Naive B cell (primary cell): ENCODE measurements at regions not wholly inside any gene's neighbourhood (a gene's known extent, or its start where the extent isn't known, plus 50 kb on each side); places are given as distances from the start of the nearest gene placed in this dataset.
A peak's percentile ranks its signal among the peaks of the same experiment; 100 is the strongest.
"Not testable (repeated sequence)": the region's sequence is repeated elsewhere in the genome, so short reads cannot be mapped to it uniquely, and the experiment has no call there.

Experiments
- ATAC-seq, 2 donors: fragments of 150-1000 bp; cut with Tn5 transposase; 2 replicates each; pipeline ENCODE4 v1.10.0; 2021; ENCODE audit warnings: low read depth in 2 of 2, mild to moderate bottlenecking in 2 of 2, moderate library complexity in 2 of 2
- DNase-seq: peaks from one replicate; pipeline ENCODE4 v3.0.0; 2022
- H3K27ac Mint-ChIP-seq, 6 donors: one replicate each; pipeline ENCODE4 v1.8.0; 2020 to 2022; ENCODE audit warnings: mild to moderate bottlenecking in 6 of 6, mixed read lengths in 6 of 6, moderate library complexity in 5 of 6, inconsistent platforms in 2 of 6
- H3K27me3 Mint-ChIP-seq, 3 donors: one replicate each; pipeline ENCODE4 v1.8.0; 2021 to 2022; ENCODE audit warnings: mixed read lengths in 3 of 3, mild to moderate bottlenecking in 1 of 3
- H3K36me3 Mint-ChIP-seq, 2 donors: one replicate each; pipeline ENCODE4 v1.8.0; 2020 to 2022; ENCODE audit warnings: mixed read lengths in 2 of 2, inconsistent platforms in 1 of 2, mild to moderate bottlenecking in 1 of 2
- H3K4me1 Mint-ChIP-seq, 3 donors: one replicate each; pipeline ENCODE4 v1.8.0; 2020 to 2022; ENCODE audit warnings: mixed read lengths in 3 of 3, inconsistent platforms in 1 of 3, mild to moderate bottlenecking in 1 of 3, moderate library complexity in 1 of 3
- H3K4me3 Mint-ChIP-seq, 8 donors: one replicate each; pipeline ENCODE4 v1.8.0; 2020 to 2022; ENCODE audit warnings: mild to moderate bottlenecking in 8 of 8, mixed read lengths in 8 of 8, moderate library complexity in 8 of 8, inconsistent platforms in 2 of 8
- H3K9me3 Mint-ChIP-seq, 7 donors: one replicate each; pipeline ENCODE4 v1.8.0; 2020 to 2022; ENCODE audit warnings: mixed read lengths in 7 of 7, mild to moderate bottlenecking in 5 of 7, inconsistent platforms in 2 of 7, moderate library complexity in 1 of 7

GRCh38 chr2:211219548-211219947, 663.1 kb downstream of the CPS1 start:
- H3K4me1 Mint-ChIP-seq, H3K36me3 Mint-ChIP-seq, H3K27ac Mint-ChIP-seq, H3K4me3 Mint-ChIP-seq, DNase-seq, H3K27me3 Mint-ChIP-seq, ATAC-seq: not testable (repeated sequence)
- peaks cover 0 to 14% (median 5%) of the 10 kb centered on the region in 7 donors for H3K9me3 Mint-ChIP-seq

DNA sequence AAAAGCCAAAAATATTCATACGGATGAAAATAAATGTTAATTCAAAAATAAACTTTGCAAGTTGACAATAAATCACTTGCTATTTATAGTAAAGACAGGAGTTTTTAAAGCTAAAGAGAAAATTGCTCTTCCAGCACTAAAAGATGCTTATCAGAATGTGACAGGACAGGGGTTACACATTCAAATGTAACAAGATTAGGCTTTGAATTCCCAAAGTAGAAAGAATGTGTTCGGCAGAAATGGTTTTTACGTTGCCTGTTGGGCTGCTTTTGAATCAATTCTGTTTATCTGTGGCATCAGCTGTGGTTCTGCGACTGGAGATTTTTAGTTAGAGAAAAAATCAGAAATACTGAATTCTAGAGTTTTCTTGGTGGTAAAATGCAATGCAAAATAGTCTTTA, 669.4 kb downstream of the CPS1 start:
- ATAC-seq (no peak), DNase-seq (no peak)
- Mint-ChIP-seq H3K27ac (no peak overlapping the region), H3K4me3 (no peak overlapping the region), H3K27me3 (no peaks in the 10 kb centered on the region), H3K9me3 (peaks cover 0 to 8% (median 0%) of the 10 kb centered on the region in 7 donors), H3K36me3 (no peaks in the 10 kb centered on the region), H3K4me1 (no peaks in the 10 kb centered on the region)

DNA sequence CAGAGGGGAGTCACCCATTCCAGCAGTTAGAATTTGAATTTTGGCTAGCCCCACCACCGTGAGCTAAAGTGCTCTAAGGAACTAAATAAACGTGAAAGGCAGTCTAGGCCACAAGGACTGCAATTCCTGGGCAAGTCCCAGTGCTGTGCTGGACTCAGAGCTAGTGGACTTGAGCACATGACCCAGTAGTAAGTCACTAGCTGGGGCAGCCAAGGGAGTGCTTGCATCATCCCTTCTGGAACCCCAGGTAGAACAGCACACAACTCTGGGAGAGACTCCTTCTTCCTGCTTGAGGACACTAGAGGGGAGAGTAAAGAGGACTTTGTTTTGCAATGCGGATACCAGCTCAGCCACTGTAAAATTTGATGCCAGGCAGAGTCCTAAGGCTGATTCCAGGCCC, 672.2 kb downstream of the CPS1 start:
- no peak overlapping the region for H3K4me3 Mint-ChIP-seq
- H3K27me3 Mint-ChIP-seq, result no peaks in the 10 kb centered on the region
- H3K27ac Mint-ChIP-seq, result no peak overlapping the region
- no peaks in the 10 kb centered on the region for H3K4me1 Mint-ChIP-seq
- H3K9me3 Mint-ChIP-seq, result peaks cover 0 to 8% (median 2%) of the 10 kb centered on the region in 7 donors
- H3K36me3 Mint-ChIP-seq, result no peaks in the 10 kb centered on the region
- no peak for DNase-seq
- ATAC-seq, result no peak

DNA sequence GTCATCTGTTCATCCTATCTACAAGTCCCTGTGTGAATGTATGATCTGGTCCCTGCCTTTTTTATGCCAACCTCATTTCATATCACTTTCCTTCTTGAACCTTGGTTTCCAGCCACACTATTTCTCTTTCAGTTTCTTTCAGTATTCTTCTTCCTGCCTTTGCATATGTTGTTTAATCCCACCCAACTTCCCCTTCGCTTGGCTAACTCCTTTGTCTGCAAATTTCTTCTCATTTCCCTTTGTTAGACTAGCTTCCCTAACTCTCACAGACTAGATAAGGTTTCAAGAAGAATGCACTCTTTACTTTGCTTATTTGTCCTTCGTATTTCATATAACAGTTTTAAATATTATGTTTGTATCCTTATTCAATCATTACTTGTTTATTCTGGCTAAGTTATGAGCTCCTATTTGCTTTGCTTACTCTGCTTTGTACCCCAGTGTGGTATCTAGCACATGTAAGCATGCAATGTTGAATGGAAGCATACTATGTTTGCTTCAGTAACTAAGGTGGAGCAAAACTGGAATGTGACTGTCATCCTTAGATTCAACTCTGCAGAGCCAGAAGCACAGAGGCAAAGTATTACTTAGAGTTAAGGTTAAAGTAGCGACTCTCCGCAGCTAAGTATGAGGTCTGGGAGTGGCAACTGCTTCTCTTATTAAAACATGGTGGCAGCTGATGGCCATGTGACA, 681.3 kb downstream of the CPS1 start:
- DNase-seq (no peak), ATAC-seq (no peak)
- Mint-ChIP-seq H3K9me3 (peaks cover 0 to 5% (median 0%) of the 10 kb centered on the region in 7 donors), H3K27me3 (no peaks in the 10 kb centered on the region), H3K36me3 (no peaks in the 10 kb centered on the region), H3K4me1 (no peaks in the 10 kb centered on the region), H3K4me3 (no peak overlapping the region), H3K27ac (peak overlapping the region in 1 of 6 donors; percentile 14)

DNA sequence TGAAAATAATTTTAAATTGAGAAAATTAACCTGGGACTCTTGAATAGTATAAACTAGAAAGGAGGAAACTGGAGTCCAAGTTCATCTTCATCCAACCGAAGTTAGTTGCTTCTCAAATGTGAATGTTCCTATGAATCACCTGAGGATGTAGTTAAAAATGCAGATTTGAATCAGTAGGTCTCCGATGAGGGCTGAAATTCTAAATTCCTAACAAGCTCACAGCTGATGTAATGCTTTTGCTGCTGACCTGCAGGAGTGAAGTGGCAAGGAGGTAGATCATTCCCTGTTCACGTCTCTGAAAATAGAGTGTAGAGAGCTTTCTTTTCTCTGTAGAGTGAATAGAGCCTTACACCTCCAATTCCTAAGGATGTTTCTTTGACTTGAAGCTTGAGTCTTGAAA, 685.5 kb downstream of the CPS1 start:
- Mint-ChIP-seq H3K27ac (no peak overlapping the region), H3K27me3 (no peaks in the 10 kb centered on the region), H3K9me3 (peaks cover 0 to 4% (median 0%) of the 10 kb centered on the region in 7 donors), H3K4me3 (no peak overlapping the region), H3K36me3 (no peaks in the 10 kb centered on the region), H3K4me1 (no peaks in the 10 kb centered on the region)
- ATAC-seq (no peak), DNase-seq (no peak)

GRCh38 chr2:211247751-211248150, 691.4 kb downstream of the CPS1 start:
- H3K27ac Mint-ChIP-seq, result no peak overlapping the region
- peaks cover 0 to 4% (median 0%) of the 10 kb centered on the region in 7 donors for H3K9me3 Mint-ChIP-seq
- DNase-seq (no peak), ATAC-seq (no peak)
- no peaks in the 10 kb centered on the region for H3K4me1 Mint-ChIP-seq
- H3K36me3 Mint-ChIP-seq, result no peaks in the 10 kb centered on the region
- no peak overlapping the region for H3K4me3 Mint-ChIP-seq
- no peaks in the 10 kb centered on the region for H3K27me3 Mint-ChIP-seq

DNA sequence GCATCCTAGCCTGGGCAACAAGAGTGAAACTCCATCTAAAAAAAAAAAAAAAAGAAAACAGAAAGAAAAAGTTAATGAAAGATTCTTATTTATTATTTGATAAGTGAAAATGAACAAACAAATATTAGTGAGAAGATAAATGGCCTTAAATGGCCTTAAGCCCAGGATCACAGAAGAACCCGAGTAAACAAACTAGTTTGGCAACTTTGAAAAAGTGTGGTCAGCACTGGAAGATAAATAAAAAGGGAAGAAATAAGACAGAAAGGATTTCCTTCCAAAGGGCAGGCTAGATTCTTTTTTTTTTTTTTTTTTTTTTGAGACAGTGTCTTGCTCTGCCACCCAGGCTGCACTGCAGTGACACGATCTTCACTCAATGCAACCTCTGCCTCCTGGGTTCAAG, 692.4 kb downstream of the CPS1 start:
- ATAC-seq (no peak), DNase-seq (no peak)
- peaks cover 0 to 3% (median 0%) of the 10 kb centered on the region in 7 donors for H3K9me3 Mint-ChIP-seq
- H3K27me3 Mint-ChIP-seq, result no peaks in the 10 kb centered on the region
- H3K36me3 Mint-ChIP-seq, result no peaks in the 10 kb centered on the region
- H3K4me1 Mint-ChIP-seq, result no peaks in the 10 kb centered on the region
- no peak overlapping the region for H3K27ac Mint-ChIP-seq
- no peak overlapping the region for H3K4me3 Mint-ChIP-seq

DNA sequence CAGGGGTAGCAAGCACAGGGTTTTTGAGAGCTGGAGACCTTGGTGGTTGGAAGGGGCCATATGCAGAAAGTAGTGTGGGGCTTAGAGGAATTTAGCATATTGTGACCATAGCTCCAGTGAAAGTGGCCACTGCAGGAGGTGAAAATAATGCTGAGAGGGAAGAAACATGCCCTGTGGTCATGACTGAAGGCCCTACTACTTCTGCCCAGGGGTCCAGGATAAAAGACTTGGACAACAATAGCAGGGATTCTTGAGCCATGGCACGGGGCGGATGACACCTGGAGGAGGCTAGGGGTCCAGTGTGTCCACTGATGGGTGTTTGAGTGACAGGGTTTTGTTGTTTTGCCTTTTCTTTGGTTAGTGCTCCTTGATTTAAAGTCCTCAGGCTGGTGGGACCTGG, 694.6 kb downstream of the CPS1 start:
- peaks cover 0 to 4% (median 0%) of the 10 kb centered on the region in 7 donors for H3K9me3 Mint-ChIP-seq
- no peaks in the 10 kb centered on the region for H3K36me3 Mint-ChIP-seq
- H3K4me1 Mint-ChIP-seq, result no peaks in the 10 kb centered on the region
- DNase-seq (no peak), ATAC-seq (no peak)
- no peak overlapping the region for H3K4me3 Mint-ChIP-seq
- H3K27me3 Mint-ChIP-seq, result no peaks in the 10 kb centered on the region
- H3K27ac Mint-ChIP-seq, result peak overlapping the region in 1 of 6 donors; percentile 50

DNA sequence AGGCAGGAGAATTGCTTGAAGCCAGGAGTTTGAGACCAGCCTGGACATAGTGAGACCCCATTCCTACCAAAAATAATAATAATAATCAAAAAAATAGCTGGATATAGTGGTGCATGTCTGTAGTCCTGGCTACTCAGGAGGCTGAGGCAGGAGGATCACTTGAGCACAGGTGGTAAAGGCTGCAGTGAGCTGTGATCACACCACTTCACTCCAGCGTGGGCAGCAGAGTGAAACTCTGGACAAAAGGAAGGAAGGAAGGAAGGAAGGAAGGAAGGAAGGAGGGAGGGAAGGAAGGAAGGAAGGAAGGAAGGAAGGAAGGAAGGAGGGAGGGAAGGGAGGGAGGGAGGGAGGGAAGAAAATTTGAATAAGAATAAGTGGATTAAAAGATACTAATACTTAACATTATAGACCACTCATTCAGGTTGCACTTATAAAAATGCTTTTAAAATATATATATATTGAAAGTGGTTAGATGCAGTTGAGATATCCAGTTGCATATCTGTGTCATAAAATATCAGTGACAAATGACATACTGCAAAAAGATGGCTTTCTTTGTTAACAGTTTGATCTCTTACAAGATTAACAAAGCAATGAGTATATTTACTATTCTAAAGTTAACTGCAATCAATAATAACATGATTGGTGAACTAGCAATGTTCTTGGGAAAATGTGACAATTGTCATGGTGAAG, 702.4 kb downstream of the CPS1 start:
- H3K27ac Mint-ChIP-seq, result no peak overlapping the region
- H3K4me3 Mint-ChIP-seq, result no peak overlapping the region
- no peaks in the 10 kb centered on the region for H3K4me1 Mint-ChIP-seq
- peaks cover 3 to 13% (median 6%) of the 10 kb centered on the region in 7 donors for H3K9me3 Mint-ChIP-seq
- no peak for ATAC-seq
- no peaks in the 10 kb centered on the region for H3K36me3 Mint-ChIP-seq
- no peak for DNase-seq
- no peaks in the 10 kb centered on the region for H3K27me3 Mint-ChIP-seq

DNA sequence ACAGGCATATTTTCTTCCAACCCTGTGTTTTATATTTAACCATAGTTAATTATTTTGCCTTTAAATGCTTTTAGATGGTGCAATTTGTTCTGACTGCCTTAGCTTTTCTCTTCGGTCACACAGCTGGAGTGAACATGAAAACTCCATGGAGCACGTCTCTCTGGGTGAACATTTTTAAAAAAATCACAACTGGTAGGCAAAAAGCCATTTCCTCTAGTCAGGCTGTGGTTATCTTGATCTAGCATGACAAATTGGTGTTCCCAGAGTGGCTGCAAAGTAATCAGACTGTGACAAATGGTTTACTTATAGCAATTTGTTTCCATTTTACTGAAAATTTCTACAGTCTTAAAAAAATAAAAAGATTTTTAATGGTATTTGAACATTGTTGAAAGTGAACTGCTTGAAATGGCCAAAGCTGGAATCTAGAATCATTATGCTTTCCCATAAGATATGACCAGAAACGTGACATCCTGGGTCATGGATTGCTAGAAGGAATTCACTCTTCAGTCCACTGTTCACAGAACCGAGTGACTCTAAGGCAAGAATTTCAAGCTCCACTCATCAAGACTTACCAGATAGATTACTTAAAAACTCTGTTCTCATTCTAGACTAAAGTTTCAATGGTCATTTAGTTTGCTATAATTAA, 703.6 kb downstream of the CPS1 start:
- DNase-seq, result no peak
- Mint-ChIP-seq H3K4me3 (no peak overlapping the region), H3K36me3 (no peaks in the 10 kb centered on the region), H3K4me1 (no peaks in the 10 kb centered on the region), H3K27me3 (no peaks in the 10 kb centered on the region), H3K9me3 (peaks cover 3 to 13% (median 6%) of the 10 kb centered on the region in 7 donors), H3K27ac (no peak overlapping the region)
- ATAC-seq, result no peak

DNA sequence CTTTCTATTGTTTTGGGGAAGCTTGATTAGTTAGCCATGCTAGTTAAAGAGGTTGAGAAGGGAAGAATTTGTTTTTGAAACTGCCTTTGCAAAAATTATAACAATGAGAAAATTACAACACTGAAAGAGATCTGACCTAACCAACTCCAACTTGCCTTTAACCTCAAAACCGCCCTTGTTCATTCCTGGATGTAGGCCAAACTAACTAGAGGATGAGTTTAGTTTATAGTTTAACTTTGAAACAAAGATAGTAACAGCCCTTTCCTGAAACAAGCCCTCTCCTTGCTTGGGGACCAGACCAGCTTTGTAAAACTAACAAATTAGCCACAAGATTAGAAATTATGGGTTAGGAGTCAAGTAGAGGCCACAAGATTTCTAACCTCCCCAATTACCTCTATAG, 713.9 kb downstream of the CPS1 start:
- DNase-seq (no peak), ATAC-seq (no peak)
- Mint-ChIP-seq H3K4me1 (no peaks in the 10 kb centered on the region), H3K9me3 (peaks cover 0 to 6% (median 0%) of the 10 kb centered on the region in 7 donors), H3K4me3 (no peak overlapping the region), H3K27ac (no peak overlapping the region), H3K36me3 (no peaks in the 10 kb centered on the region), H3K27me3 (no peaks in the 10 kb centered on the region)

GRCh38 chr2:211281430-211282073, 725.2 kb downstream of the CPS1 start:
- H3K27me3 Mint-ChIP-seq, result no peaks in the 10 kb centered on the region
- H3K4me1 Mint-ChIP-seq, result no peaks in the 10 kb centered on the region
- ATAC-seq, result no peak
- H3K4me3 Mint-ChIP-seq, result no peak overlapping the region
- peaks cover 0 to 4% (median 0%) of the 10 kb centered on the region in 7 donors for H3K9me3 Mint-ChIP-seq
- DNase-seq, result no peak
- no peak overlapping the region for H3K27ac Mint-ChIP-seq
- H3K36me3 Mint-ChIP-seq, result no peaks in the 10 kb centered on the region

DNA sequence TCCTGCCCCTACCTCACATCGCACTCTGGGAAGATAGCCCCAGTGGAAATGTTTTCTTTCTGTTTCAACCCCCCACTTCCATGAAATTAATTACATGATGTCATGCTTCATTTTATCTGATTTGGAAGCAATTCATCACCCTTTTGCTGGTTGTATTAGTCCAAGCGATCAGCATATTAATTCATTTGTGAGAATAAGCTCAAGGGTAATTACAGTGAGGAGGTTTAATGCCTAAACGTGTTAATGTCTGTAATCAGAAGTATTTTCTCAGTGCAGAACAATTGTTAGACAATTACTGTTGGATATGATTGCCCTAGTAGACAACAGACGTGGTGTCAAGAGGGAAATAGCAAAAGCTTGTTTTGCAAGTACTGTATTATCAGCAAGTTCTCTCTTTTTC, 746.3 kb downstream of the CPS1 start:
- H3K4me3 Mint-ChIP-seq, result no peak overlapping the region
- peaks cover 0 to 8% (median 4%) of the 10 kb centered on the region in 7 donors for H3K9me3 Mint-ChIP-seq
- no peaks in the 10 kb centered on the region for H3K36me3 Mint-ChIP-seq
- H3K27ac Mint-ChIP-seq, result no peak overlapping the region
- ATAC-seq, result no peak
- no peak for DNase-seq
- no peaks in the 10 kb centered on the region for H3K4me1 Mint-ChIP-seq
- H3K27me3 Mint-ChIP-seq, result no peaks in the 10 kb centered on the region

DNA sequence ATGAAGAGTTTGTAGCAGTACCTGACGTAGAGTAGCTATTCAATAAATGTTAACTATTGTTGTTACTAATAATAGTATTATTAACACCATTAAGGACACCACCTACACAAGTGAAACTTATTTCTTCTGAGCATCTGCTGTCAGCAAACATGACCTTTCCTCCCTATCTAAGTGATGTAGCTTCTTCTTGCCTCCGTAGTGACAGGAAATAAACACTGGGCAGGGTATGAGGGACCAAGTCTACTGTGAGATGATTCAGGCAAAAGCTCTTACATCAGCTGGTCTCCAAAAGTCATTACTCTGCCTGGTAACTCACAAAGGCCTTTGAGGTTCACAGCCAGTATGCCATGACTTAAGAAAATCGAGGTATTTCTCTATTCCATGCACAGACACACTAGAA, 750.5 kb downstream of the CPS1 start:
- H3K4me3 Mint-ChIP-seq, result no peak overlapping the region
- DNase-seq (no peak), ATAC-seq (no peak)
- no peaks in the 10 kb centered on the region for H3K4me1 Mint-ChIP-seq
- H3K27ac Mint-ChIP-seq, result no peak overlapping the region
- no peaks in the 10 kb centered on the region for H3K27me3 Mint-ChIP-seq
- no peaks in the 10 kb centered on the region for H3K36me3 Mint-ChIP-seq
- peaks cover 0 to 5% (median 0%) of the 10 kb centered on the region in 7 donors for H3K9me3 Mint-ChIP-seq
